ENCODE measurements at regions not wholly inside any gene's neighbourhood (a gene's known extent, or its start where the extent isn't known, plus 50 kb on each side); places are given as distances from the start of the nearest gene placed in this dataset.

- Histone ChIP-seq H3K9me3 (ENCODE audit: control insufficient read depth, insufficient read depth, low read depth, low read length) (no peaks in the 10 kb centered on the region), H3K4me3 (ENCODE audit: low read depth, low read length) (no peak overlapping the region), H3K36me3 (ENCODE audit: control insufficient read depth, insufficient read depth, low read length) (no peaks in the 10 kb centered on the region), H3K9ac (ENCODE audit: low read length) (no peak overlapping the region), H3K4me1 (ENCODE audit: control insufficient read depth, insufficient read depth, low read length) (no peaks in the 10 kb centered on the region), H3K27ac (ENCODE audit: low read depth, low read length) (no peak overlapping the region), H3K27me3 (ENCODE audit: control insufficient read depth, insufficient read depth, low read length) (no peaks in the 10 kb centered on the region)
Observed at GRCh38 chr5:126067404-126067803, 355.8 kb upstream of the GRAMD2B start.

GRCh38 chr5:126069329-126069728 lies 353.9 kb upstream of the GRAMD2B start:
- H3K9ac ChIP-seq (ENCODE audit: low read length): no peak overlapping the region
- no peaks in the 10 kb centered on the region for H3K4me1 ChIP-seq (ENCODE audit: control insufficient read depth, insufficient read depth, low read length)
- H3K27me3 ChIP-seq (ENCODE audit: control insufficient read depth, insufficient read depth, low read length): no peaks in the 10 kb centered on the region
- no peak overlapping the region for H3K4me3 ChIP-seq (ENCODE audit: low read depth, low read length)
- H3K27ac ChIP-seq (ENCODE audit: low read depth, low read length): no peak overlapping the region
- peaks cover 4% of the 10 kb centered on the region; the same call in 1 of the 2 replicates for H3K9me3 ChIP-seq (ENCODE audit: control insufficient read depth, insufficient read depth, low read depth, low read length)
- H3K36me3 ChIP-seq (ENCODE audit: control insufficient read depth, insufficient read depth, low read length): no peaks in the 10 kb centered on the region

- Histone ChIP-seq H3K27me3 (ENCODE audit: control insufficient read depth, insufficient read depth, low read length) (no peaks in the 10 kb centered on the region), H3K9ac (ENCODE audit: low read length) (no peak overlapping the region), H3K4me1 (ENCODE audit: control insufficient read depth, insufficient read depth, low read length) (no peaks in the 10 kb centered on the region), H3K27ac (ENCODE audit: low read depth, low read length) (no peak overlapping the region), H3K36me3 (ENCODE audit: control insufficient read depth, insufficient read depth, low read length) (no peaks in the 10 kb centered on the region), H3K4me3 (ENCODE audit: low read depth, low read length) (no peak overlapping the region), H3K9me3 (ENCODE audit: control insufficient read depth, insufficient read depth, low read depth, low read length) (peaks cover 4% of the 10 kb centered on the region; the same call in 1 of the 2 replicates)
Observed at GRCh38 chr5:126070481-126070880, 352.7 kb upstream of the GRAMD2B start.

GRCh38 chr5:126074538-126074937 lies 348.7 kb upstream of the GRAMD2B start:
- no peaks in the 10 kb centered on the region for H3K36me3 ChIP-seq (ENCODE audit: control insufficient read depth, insufficient read depth, low read length)
- H3K9me3 ChIP-seq (ENCODE audit: control insufficient read depth, insufficient read depth, low read depth, low read length): peaks cover 4% of the 10 kb centered on the region; the same call in 1 of the 2 replicates
- H3K27ac ChIP-seq (ENCODE audit: low read depth, low read length): no peak overlapping the region
- H3K27me3 ChIP-seq (ENCODE audit: control insufficient read depth, insufficient read depth, low read length): no peaks in the 10 kb centered on the region
- no peak overlapping the region for H3K9ac ChIP-seq (ENCODE audit: low read length)
- no peak overlapping the region for H3K4me3 ChIP-seq (ENCODE audit: low read depth, low read length)
- H3K4me1 ChIP-seq (ENCODE audit: control insufficient read depth, insufficient read depth, low read length): no peaks in the 10 kb centered on the region

GRCh38 chr5:126079266-126079665 lies 343.9 kb upstream of the GRAMD2B start:
- peaks cover 23% of the 10 kb centered on the region; the same call in 1 of the 2 replicates for H3K9me3 ChIP-seq (ENCODE audit: control insufficient read depth, insufficient read depth, low read depth, low read length)
- H3K36me3 ChIP-seq (ENCODE audit: control insufficient read depth, insufficient read depth, low read length): no peaks in the 10 kb centered on the region
- no peak overlapping the region for H3K9ac ChIP-seq (ENCODE audit: low read length)
- no peaks in the 10 kb centered on the region for H3K4me1 ChIP-seq (ENCODE audit: control insufficient read depth, insufficient read depth, low read length)
- no peak overlapping the region for H3K27ac ChIP-seq (ENCODE audit: low read depth, low read length)
- no peak overlapping the region for H3K4me3 ChIP-seq (ENCODE audit: low read depth, low read length)
- no peaks in the 10 kb centered on the region for H3K27me3 ChIP-seq (ENCODE audit: control insufficient read depth, insufficient read depth, low read length)

- no peak overlapping the region for H3K4me3 ChIP-seq (ENCODE audit: low read depth, low read length)
- no peak overlapping the region for H3K9ac ChIP-seq (ENCODE audit: low read length)
- no peaks in the 10 kb centered on the region for H3K27me3 ChIP-seq (ENCODE audit: control insufficient read depth, insufficient read depth, low read length)
- H3K27ac ChIP-seq (ENCODE audit: low read depth, low read length): no peak overlapping the region
- H3K4me1 ChIP-seq (ENCODE audit: control insufficient read depth, insufficient read depth, low read length): no peaks in the 10 kb centered on the region
- H3K36me3 ChIP-seq (ENCODE audit: control insufficient read depth, insufficient read depth, low read length): no peaks in the 10 kb centered on the region
- H3K9me3 ChIP-seq (ENCODE audit: control insufficient read depth, insufficient read depth, low read depth, low read length): peaks cover 29% of the 10 kb centered on the region; the same call in 1 of the 2 replicates
Observed at GRCh38 chr5:126081209-126081608, 342.0 kb upstream of the GRAMD2B start.

- Histone ChIP-seq H3K27me3 (ENCODE audit: control insufficient read depth, insufficient read depth, low read length) (no peaks in the 10 kb centered on the region), H3K4me1 (ENCODE audit: control insufficient read depth, insufficient read depth, low read length) (no peaks in the 10 kb centered on the region), H3K27ac (ENCODE audit: low read depth, low read length) (no peak overlapping the region), H3K4me3 (ENCODE audit: low read depth, low read length) (no peak overlapping the region), H3K36me3 (ENCODE audit: control insufficient read depth, insufficient read depth, low read length) (no peaks in the 10 kb centered on the region), H3K9me3 (ENCODE audit: control insufficient read depth, insufficient read depth, low read depth, low read length) (no peaks in the 10 kb centered on the region), H3K9ac (ENCODE audit: low read length) (no peak overlapping the region)
Observed at GRCh38 chr5:126093041-126093440, 330.2 kb upstream of the GRAMD2B start.

GRCh38 chr5:126093718-126094117 lies 329.5 kb upstream of the GRAMD2B start:
- no peaks in the 10 kb centered on the region for H3K27me3 ChIP-seq (ENCODE audit: control insufficient read depth, insufficient read depth, low read length)
- H3K27ac ChIP-seq (ENCODE audit: low read depth, low read length): no peak overlapping the region

GRCh38 chr5:126094991-126095390 lies 328.2 kb upstream of the GRAMD2B start:
- Histone ChIP-seq H3K9ac (ENCODE audit: low read length) (no peak overlapping the region), H3K4me1 (ENCODE audit: control insufficient read depth, insufficient read depth, low read length) (no peaks in the 10 kb centered on the region), H3K4me3 (ENCODE audit: low read depth, low read length) (no peak overlapping the region), H3K36me3 (ENCODE audit: control insufficient read depth, insufficient read depth, low read length) (no peaks in the 10 kb centered on the region), H3K27me3 (ENCODE audit: control insufficient read depth, insufficient read depth, low read length) (no peaks in the 10 kb centered on the region), H3K27ac (ENCODE audit: low read depth, low read length) (no peak overlapping the region), H3K9me3 (ENCODE audit: control insufficient read depth, insufficient read depth, low read depth, low read length) (no peaks in the 10 kb centered on the region)

More at GRCh38 chr5:126093718-126094117, 329.5 kb upstream of the GRAMD2B start:
- no peak overlapping the region for H3K4me3 ChIP-seq (ENCODE audit: low read depth, low read length)
- no peak overlapping the region for H3K9ac ChIP-seq (ENCODE audit: low read length)
- H3K4me1 ChIP-seq (ENCODE audit: control insufficient read depth, insufficient read depth, low read length): no peaks in the 10 kb centered on the region
- H3K36me3 ChIP-seq (ENCODE audit: control insufficient read depth, insufficient read depth, low read length): no peaks in the 10 kb centered on the region
- H3K9me3 ChIP-seq (ENCODE audit: control insufficient read depth, insufficient read depth, low read depth, low read length): no peaks in the 10 kb centered on the region

GRCh38 chr5:126096442-126097006 lies 326.7 kb upstream of the GRAMD2B start:
- H3K27me3 ChIP-seq (ENCODE audit: control insufficient read depth, insufficient read depth, low read length): no peaks in the 10 kb centered on the region
- H3K4me3 ChIP-seq (ENCODE audit: low read depth, low read length): no peak overlapping the region
- no peaks in the 10 kb centered on the region for H3K36me3 ChIP-seq (ENCODE audit: control insufficient read depth, insufficient read depth, low read length)
- H3K27ac ChIP-seq (ENCODE audit: low read depth, low read length): no peak overlapping the region
- no peaks in the 10 kb centered on the region for H3K4me1 ChIP-seq (ENCODE audit: control insufficient read depth, insufficient read depth, low read length)
- no peak overlapping the region for H3K9ac ChIP-seq (ENCODE audit: low read length)
- H3K9me3 ChIP-seq (ENCODE audit: control insufficient read depth, insufficient read depth, low read depth, low read length): no peaks in the 10 kb centered on the region

GRCh38 chr5:126097876-126098275 lies 325.3 kb upstream of the GRAMD2B start:
- Histone ChIP-seq H3K9ac (ENCODE audit: low read length) (no peak overlapping the region), H3K4me3 (ENCODE audit: low read depth, low read length) (no peak overlapping the region), H3K27me3 (ENCODE audit: control insufficient read depth, insufficient read depth, low read length) (no peaks in the 10 kb centered on the region), H3K9me3 (ENCODE audit: control insufficient read depth, insufficient read depth, low read depth, low read length) (no peaks in the 10 kb centered on the region), H3K4me1 (ENCODE audit: control insufficient read depth, insufficient read depth, low read length) (no peaks in the 10 kb centered on the region), H3K36me3 (ENCODE audit: control insufficient read depth, insufficient read depth, low read length) (no peaks in the 10 kb centered on the region), H3K27ac (ENCODE audit: low read depth, low read length) (no peak overlapping the region)

Data from HUES6 (cell line).